Osteoblast (primary cell): ENCODE measurements at regions not wholly inside any gene's neighbourhood (a gene's known extent, or its start where the extent isn't known, plus 50 kb on each side); places are given as distances from the start of the nearest gene placed in this dataset.

Experiments used
- DNase-seq: peaks from one replicate; pipeline ENCODE4 v3.0.0; 2011; ENCODE audit warnings: low spot score, mixed read lengths; ENCODE audit not compliant: insufficient read length; ENCODE audit errors: missing footprints
- H2AFZ ChIP-seq: 2 replicates; pipeline ENCODE4 v1.6.0; 2011; ENCODE audit warnings: mild to moderate bottlenecking, low read length
- H3K27ac ChIP-seq: 2 replicates; pipeline ENCODE4 v1.5.1; 2011; ENCODE audit warnings: mild to moderate bottlenecking, low read depth, low read length, moderate library complexity
- H3K27me3 ChIP-seq: 2 replicates; pipeline ENCODE4 v1.6.0; 2012; ENCODE audit warnings: mild to moderate bottlenecking, control low read depth, inconsistent platforms, low read length, moderate library complexity; ENCODE audit not compliant: insufficient read depth
- H3K36me3 ChIP-seq: 2 replicates; pipeline ENCODE4 v1.5.1; 2011; ENCODE audit warnings: mild to moderate bottlenecking, low read length, control low read depth, moderate library complexity; ENCODE audit not compliant: insufficient read depth
- H3K4me1 ChIP-seq: 2 replicates; pipeline ENCODE4 v1.5.1; 2011; ENCODE audit warnings: mild to moderate bottlenecking, low read length, control low read depth, moderate library complexity; ENCODE audit not compliant: insufficient read depth
- H3K4me2 ChIP-seq: 2 replicates; pipeline ENCODE4 v1.6.0; 2011; ENCODE audit warnings: mild to moderate bottlenecking, low read length; ENCODE audit not compliant: insufficient read depth
- H3K4me3 ChIP-seq: fragments of 200-600 bp; sonication (generic); 3 replicates; pipeline ENCODE4 v1.5.1; 2012; ENCODE audit warnings: mild to moderate bottlenecking, low read length, inconsistent platforms; ENCODE audit not compliant: insufficient read depth
- H3K79me2 ChIP-seq: 2 replicates; pipeline ENCODE4 v1.6.0; 2012; ENCODE audit warnings: mild to moderate bottlenecking, low read length, control low read depth, inconsistent platforms; ENCODE audit not compliant: insufficient read depth
- H3K9me3 ChIP-seq: 2 replicates; pipeline ENCODE4 v1.5.1; 2011; ENCODE audit warnings: low read depth, low read length, control low read depth
- H4K20me1 ChIP-seq: 2 replicates; pipeline ENCODE4 v1.6.0; 2012; ENCODE audit warnings: mild to moderate bottlenecking, low read length, control low read depth; ENCODE audit not compliant: insufficient read depth
- CTCF ChIP-seq: IDR thresholded peaks from 2 replicates; pipeline ENCODE4 v1.5.1; 2011; ENCODE audit warnings: mild to moderate bottlenecking, low read depth, low read length, moderate library complexity; ENCODE audit errors: extremely low read depth

- Histone ChIP-seq H3K9me3 (no peaks in the 10 kb centered on the region), H3K27me3 (no peaks in the 10 kb centered on the region), H3K4me1 (peaks cover 8% of the 10 kb centered on the region), H4K20me1 (no peaks in the 10 kb centered on the region), H2AFZ (no peak overlapping the region), H3K36me3 (no peaks in the 10 kb centered on the region), H3K4me3 (no peak overlapping the region), H3K79me2 (no peaks in the 10 kb centered on the region), H3K27ac (no peak overlapping the region), H3K4me2 (no peak overlapping the region)
- no peak for TF ChIP-seq CTCF
- no peak for DNase-seq
These were observed 78.7 kb downstream of the RRM2 start for GRCh38 chr2:10201201-10201600.

GRCh38 chr2:10202131-10202665 is 79.7 kb downstream of the RRM2 start:
- Histone ChIP-seq H3K4me2 (no peak overlapping the region), H3K79me2 (no peaks in the 10 kb centered on the region), H3K36me3 (no peaks in the 10 kb centered on the region), H4K20me1 (no peaks in the 10 kb centered on the region), H3K27me3 (no peaks in the 10 kb centered on the region), H3K4me3 (no peak overlapping the region), H2AFZ (no peak overlapping the region), H3K4me1 (peaks cover 8% of the 10 kb centered on the region), H3K27ac (no peak overlapping the region), H3K9me3 (no peaks in the 10 kb centered on the region)
- no peak for TF ChIP-seq CTCF
- no peak for DNase-seq

GRCh38 chr2:10204326-10205161 is 82.0 kb downstream of the RRM2 start:
- Histone ChIP-seq H2AFZ (no peak overlapping the region), H3K4me2 (no peak overlapping the region), H3K36me3 (no peaks in the 10 kb centered on the region), H3K4me1 (peaks cover 8% of the 10 kb centered on the region), H3K79me2 (no peaks in the 10 kb centered on the region), H3K27me3 (no peaks in the 10 kb centered on the region), H3K9me3 (no peaks in the 10 kb centered on the region), H3K4me3 (no peak overlapping the region), H3K27ac (no peak overlapping the region), H4K20me1 (no peaks in the 10 kb centered on the region)
- peak; percentile 38 for DNase-seq
- no peak for TF ChIP-seq CTCF

GRCh38 chr2:10205162-10205475 is 82.6 kb downstream of the RRM2 start:
- Histone ChIP-seq H3K36me3 (no peaks in the 10 kb centered on the region), H3K27me3 (no peaks in the 10 kb centered on the region), H3K27ac (no peak overlapping the region), H3K79me2 (no peaks in the 10 kb centered on the region), H2AFZ (no peak overlapping the region), H3K9me3 (no peaks in the 10 kb centered on the region), H3K4me2 (no peak overlapping the region), H3K4me1 (peaks cover 8% of the 10 kb centered on the region), H4K20me1 (no peaks in the 10 kb centered on the region), H3K4me3 (no peak overlapping the region)
- TF ChIP-seq CTCF = no peak
- peak; percentile 44 for DNase-seq
